ENCODE measurements at regions not wholly inside any gene's neighbourhood (a gene's known extent, or its start where the extent isn't known, plus 50 kb on each side); places are given as distances from the start of the nearest gene placed in this dataset.
"Not testable (repeated sequence)": the region's sequence is repeated elsewhere in the genome, so short reads cannot be mapped to it uniquely, and the experiment has no call there.

DNA sequence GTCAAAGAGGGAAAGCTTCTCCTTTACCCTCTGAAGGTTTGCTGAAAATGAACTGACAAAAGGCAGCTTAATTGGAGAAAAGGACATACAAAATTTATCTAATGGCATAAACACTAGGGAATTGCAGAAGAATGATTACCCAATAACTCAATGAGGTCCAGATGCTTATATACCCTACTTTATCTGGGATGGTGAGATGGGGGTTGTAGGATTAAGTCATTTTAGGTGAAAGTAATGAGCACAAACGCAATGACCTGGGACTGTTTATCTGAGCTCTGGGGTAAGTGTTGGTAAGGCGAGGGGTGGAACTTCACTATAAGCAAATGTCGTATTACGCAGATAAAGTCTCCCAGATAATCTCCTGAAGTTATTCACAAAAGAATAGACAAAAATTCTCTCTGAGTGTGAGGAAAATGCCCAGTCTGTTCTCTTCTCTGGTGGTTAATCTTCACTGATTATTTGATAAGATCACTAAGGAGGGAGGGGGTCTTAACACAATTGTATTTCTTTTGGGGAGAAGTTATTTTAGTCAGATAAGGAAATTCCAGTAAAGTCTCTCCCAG, 1067.8 kb downstream of the DNAJB9 start:
- no peak for DNase-seq (ENCODE audit: low spot score)

DNA sequence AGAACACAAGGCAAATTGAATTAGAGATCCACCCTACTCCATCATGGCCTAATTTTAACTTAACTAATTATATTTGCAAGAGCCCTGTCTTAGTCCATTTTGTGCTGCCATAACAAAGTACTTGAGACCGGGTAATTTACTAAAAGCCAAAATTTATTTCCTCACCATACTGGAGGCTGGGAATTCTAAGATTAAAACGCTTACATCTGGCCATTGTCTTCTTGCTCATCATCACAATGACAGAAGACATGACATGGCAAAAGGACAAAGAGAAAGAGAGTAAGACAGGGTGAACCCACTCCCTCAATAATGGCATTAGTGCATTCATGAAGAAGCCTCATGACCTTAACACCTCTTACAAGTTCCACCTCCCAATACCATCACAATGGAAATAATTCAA, 1068.6 kb downstream of the DNAJB9 start:
- DNase-seq (ENCODE audit: low spot score): no peak

DNA sequence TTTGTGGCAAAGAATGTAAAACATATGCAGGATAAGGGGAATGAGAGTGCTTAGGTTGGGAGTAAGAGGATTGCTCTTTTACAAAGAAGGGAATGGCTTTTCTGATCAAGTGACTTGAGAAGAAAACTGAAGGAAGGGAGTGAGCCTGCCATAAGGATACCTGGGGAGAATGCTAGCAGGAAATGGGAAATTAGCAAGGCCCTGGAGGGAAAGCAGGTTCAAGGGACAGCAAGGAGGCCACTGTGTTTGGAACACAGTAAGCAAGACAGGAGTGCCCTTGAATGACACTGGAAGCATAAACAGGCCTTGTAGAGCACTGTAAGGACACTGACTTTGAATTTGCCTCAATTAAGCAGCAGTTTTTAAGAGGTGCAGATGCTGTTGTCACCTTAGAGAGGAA, 1069.9 kb downstream of the DNAJB9 start:
- DNase-seq (ENCODE audit: low spot score): no peak

GRCh38 chr7:109641445-109641844, 1071.8 kb downstream of the DNAJB9 start:
- no peak for DNase-seq (ENCODE audit: low spot score)

DNA sequence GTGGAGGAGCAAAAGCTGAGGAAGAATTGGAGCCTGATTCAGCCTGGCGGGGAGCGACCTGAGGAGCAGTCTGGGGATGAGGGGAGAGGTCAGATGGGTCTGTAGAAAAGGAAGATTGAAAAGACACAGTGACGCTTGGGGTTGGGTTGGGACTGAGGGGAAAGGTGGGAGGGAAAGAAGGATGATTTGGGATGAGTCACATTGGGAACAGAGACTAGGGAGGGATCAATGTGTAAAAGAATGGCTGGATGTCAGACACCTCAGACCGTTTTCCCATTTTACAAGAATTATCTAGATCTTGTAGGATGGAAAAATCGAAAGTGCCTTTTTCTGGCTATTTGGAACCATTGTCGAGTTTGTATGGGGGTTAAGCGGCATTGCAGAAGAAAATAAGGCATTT, 1076.5 kb downstream of the DNAJB9 start:
- DNase-seq (ENCODE audit: low spot score): no peak

GRCh38 chr7:109646594-109646993, 1076.9 kb downstream of the DNAJB9 start:
- not testable (repeated sequence) for DNase-seq (ENCODE audit: low spot score)

GRCh38 chr7:109647263-109647662, 1077.6 kb downstream of the DNAJB9 start:
- not testable (repeated sequence) for DNase-seq (ENCODE audit: low spot score)

DNA sequence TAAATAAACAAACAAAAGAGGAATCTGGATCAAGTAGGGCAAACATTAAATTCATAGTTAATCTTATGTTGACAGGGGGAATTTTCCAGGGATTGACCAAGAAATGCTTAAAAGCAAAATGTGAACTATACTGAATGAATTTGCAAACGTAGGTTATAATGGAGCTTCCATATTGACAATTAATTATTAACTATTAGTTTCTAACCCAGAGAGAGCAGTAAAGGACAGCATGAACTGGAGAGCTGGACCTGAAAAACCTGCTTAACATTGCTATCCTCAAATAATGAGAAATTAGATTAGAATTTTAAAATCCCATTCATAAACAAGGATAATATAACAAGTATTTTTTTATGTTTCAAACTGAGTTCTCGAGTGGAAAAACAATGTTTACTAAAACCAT, 1089.6 kb downstream of the DNAJB9 start:
- DNase-seq (ENCODE audit: low spot score): no peak

- no peak for DNase-seq (ENCODE audit: low spot score)
These were observed 1090.7 kb downstream of the DNAJB9 start for GRCh38 chr7:109660401-109660800.

DNA sequence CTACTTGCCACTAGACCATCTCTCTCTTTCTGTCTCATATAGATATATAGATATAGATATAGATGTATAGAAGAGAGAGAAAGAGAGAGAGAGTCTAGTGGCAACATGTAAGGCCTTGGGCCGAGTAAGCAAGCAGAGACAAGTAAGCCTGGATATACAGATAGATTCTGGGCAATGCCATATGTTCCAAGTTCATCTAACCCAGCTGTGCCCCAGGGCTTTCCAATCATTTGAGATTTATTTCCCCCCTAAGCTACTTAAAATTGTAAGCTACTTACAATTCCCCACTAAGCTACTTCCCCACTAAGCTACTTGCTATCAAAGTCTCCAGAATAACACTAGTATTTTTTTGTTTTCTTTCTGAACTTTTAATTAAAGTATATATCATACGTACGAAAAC, 1094.1 kb downstream of the DNAJB9 start:
- no peak for DNase-seq (ENCODE audit: low spot score)

- not testable (repeated sequence) for DNase-seq (ENCODE audit: low spot score)
These were observed 1117.6 kb downstream of the DNAJB9 start for GRCh38 chr7:109687269-109687668.

GRCh38 chr7:109692613-109693012, 1122.9 kb downstream of the DNAJB9 start:
- not testable (repeated sequence) for DNase-seq (ENCODE audit: low spot score)

- no peak for DNase-seq (ENCODE audit: low spot score)
These were observed 1124.7 kb downstream of the DNAJB9 start for GRCh38 chr7:109694149-109695071.

DNA sequence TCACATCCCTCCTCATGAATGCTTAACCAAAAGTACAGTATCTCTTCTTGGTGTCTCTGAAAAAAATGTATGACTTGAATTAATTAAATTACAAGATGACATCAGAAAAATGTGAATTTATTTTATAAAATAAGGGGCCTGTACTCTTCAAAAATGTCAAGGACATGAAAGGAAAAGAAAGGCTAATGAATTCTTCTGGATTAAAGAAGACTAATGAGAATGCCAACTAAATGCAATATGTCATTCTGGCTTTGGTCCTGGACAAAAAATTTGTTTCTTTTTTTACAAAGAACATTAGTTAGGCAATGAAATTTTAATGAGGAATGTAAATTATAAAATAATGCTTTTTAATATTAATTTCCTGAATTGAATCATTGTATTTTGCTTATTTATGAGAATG, 1125.7 kb downstream of the DNAJB9 start:
- DNase-seq (ENCODE audit: low spot score): no peak

DNA sequence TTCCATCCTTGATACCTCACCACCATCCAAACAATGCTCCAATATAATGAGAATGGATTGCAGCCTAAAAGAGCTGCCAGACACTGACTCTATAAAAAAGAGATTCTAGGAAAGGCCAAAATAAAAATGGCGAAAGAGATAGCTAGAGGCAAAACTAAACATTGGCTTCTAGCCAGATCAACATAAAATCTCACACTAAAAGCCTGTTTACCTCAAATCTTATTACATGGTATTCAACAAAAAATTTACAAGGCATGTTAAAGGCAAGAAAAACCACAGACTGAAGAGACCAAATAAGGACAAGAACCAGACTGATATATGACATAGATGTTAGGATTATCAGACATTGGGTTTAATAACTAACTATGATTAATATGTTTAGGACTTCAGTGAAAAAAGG, 1127.0 kb downstream of the DNAJB9 start:
- DNase-seq (ENCODE audit: low spot score): no peak

GRCh38 chr7:109699661-109700060, 1130.0 kb downstream of the DNAJB9 start:
- DNase-seq (ENCODE audit: low spot score): no peak

DNA sequence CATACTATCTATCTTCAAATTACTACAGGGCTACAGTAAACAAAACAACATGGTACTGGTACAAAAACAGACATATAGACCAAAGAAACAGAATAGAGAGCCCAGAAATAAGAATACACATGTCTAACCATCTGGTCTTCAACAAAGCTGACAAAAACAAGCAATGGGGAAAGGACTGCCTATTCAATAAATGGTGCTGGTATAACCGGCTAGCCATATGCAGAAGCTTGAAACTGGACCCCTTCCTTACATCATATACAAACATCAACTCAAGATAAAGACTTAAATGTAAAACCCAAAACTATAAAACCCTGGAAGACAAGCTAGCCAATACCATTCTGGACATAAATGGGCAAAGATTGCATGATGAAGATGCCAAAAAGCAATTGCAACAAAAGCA, 1143.7 kb downstream of the DNAJB9 start:
- no peak for DNase-seq (ENCODE audit: low spot score)

DNA sequence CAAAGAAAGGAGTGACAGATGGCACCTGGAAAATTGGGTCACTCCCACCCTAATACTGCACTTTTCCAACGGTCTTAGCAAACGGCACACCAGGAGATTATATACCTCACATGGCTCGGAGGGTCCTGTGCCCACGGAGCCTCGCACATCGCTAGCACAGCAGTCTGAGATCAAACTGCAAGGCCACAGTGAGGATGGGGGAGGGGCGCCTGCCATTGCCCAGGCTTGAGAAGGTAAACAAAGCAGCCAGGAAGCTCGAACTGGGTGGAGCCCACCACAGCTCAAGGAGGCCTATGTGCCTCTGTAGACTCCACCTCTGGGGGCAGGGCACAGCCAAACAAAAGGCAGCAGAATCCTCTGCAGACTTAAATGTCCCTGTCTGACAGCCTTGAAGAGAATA, 1149.7 kb downstream of the DNAJB9 start:
- DNase-seq (ENCODE audit: low spot score): not testable (repeated sequence)

GRCh38 chr7:109734601-109735000, 1164.9 kb downstream of the DNAJB9 start:
- no peak for DNase-seq (ENCODE audit: low spot score)

DNA sequence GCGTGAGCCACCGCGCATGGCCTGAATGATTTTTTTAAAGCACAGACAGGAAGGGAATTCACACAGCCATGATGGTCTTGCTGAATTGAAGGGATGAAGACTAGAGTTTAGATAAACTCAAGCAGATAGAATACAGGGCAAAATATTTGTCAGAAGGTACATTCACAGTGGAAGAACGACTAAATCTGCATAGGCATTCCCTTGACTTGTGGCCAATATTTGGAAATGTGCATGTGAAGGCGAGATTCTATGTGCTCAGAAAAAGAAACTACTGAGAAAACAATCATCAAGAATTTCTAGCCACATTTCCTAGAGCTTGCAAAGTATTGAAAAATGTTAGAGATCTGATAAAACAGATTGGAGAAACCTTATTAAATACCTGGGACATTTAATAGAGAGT, 1166.2 kb downstream of the DNAJB9 start:
- DNase-seq (ENCODE audit: low spot score): no peak

GRCh38 chr7:109745677-109746410, 1176.2 kb downstream of the DNAJB9 start:
- no peak for DNase-seq (ENCODE audit: low spot score)

DNA sequence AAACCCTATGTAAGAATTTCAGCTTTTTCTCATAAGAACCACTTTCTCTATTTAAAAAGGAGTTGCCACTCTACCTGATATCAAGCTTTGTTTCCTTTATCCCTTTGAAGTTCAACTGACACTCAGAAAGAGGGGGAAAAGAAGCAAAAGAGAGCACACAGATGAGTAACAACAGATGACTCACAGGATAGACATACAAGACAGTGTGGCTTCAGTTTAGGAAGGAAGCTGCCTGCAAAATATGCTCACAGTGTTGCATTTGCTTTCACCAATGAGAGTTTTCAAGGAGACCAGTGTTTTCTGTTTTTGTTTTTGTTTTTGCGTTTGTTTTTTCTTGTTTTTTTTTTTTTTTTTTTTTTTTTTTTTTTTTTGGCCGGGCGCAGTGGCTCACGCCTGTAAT, 1181.6 kb downstream of the DNAJB9 start:
- DNase-seq (ENCODE audit: low spot score): no peak

GRCh38 chr7:109752068-109752467, 1182.4 kb downstream of the DNAJB9 start:
- no peak for DNase-seq (ENCODE audit: low spot score)

All from HuH-7.5 (cell line).